ENCODE measurements at regions not wholly inside any gene's neighbourhood (a gene's known extent, or its start where the extent isn't known, plus 50 kb on each side); places are given as distances from the start of the nearest gene placed in this dataset.
A peak's percentile ranks its signal among the peaks of the same experiment; 100 is the strongest.

GRCh38 chr10:121076776-121077715 is 225.9 kb downstream of the WDR11 start:
- no peak for DNase-seq

- no peak for DNase-seq
Measured at GRCh38 chr10:121078036-121078435, 226.9 kb downstream of the WDR11 start.

- DNase-seq, result no peak
Measured at GRCh38 chr10:121078672-121079102, 227.5 kb downstream of the WDR11 start.

GRCh38 chr10:121079226-121079625 is 228.1 kb downstream of the WDR11 start:
- no peak for DNase-seq

GRCh38 chr10:121080281-121080891 is 229.2 kb downstream of the WDR11 start:
- peak; percentile 76 for DNase-seq

GRCh38 chr10:121081306-121081705 is 230.1 kb downstream of the WDR11 start:
- DNase-seq, result peak; percentile 60

- DNase-seq, result no peak
Measured at GRCh38 chr10:121082984-121083383, 231.8 kb downstream of the WDR11 start.

GRCh38 chr10:121084016-121084674 is 233.0 kb downstream of the WDR11 start:
- DNase-seq, result peak; percentile 56

GRCh38 chr10:121084675-121085070 is 233.5 kb downstream of the WDR11 start:
- no peak for DNase-seq

GRCh38 chr10:121085367-121085766 is 234.2 kb downstream of the WDR11 start:
- no peak for DNase-seq

GRCh38 chr10:121087129-121087528 is 236.0 kb downstream of the WDR11 start:
- no peak for DNase-seq

GRCh38 chr10:121087688-121088087 is 236.5 kb downstream of the WDR11 start:
- no peak for DNase-seq

- DNase-seq, result peak; percentile 29
Measured at GRCh38 chr10:121088524-121088923, 237.4 kb downstream of the WDR11 start.

- DNase-seq, result no peak
Measured at GRCh38 chr10:121089434-121089833, 238.3 kb downstream of the WDR11 start.

GRCh38 chr10:121091961-121092719 is 241.0 kb downstream of the WDR11 start:
- DNase-seq, result no peak

- DNase-seq, result no peak
Measured at GRCh38 chr10:121092720-121093095, 241.5 kb downstream of the WDR11 start.

GRCh38 chr10:121096617-121097431 is 245.7 kb downstream of the WDR11 start:
- no peak for DNase-seq

- no peak for DNase-seq
Measured at GRCh38 chr10:121098211-121098610, 247.0 kb downstream of the WDR11 start.

GRCh38 chr10:121098751-121099150 is 247.6 kb downstream of the WDR11 start:
- no peak for DNase-seq

GRCh38 chr10:121099181-121099580 is 248.0 kb downstream of the WDR11 start:
- DNase-seq, result no peak

GRCh38 chr10:121099592-121099991 is 248.4 kb downstream of the WDR11 start:
- DNase-seq, result no peak

- DNase-seq, result no peak
Measured at GRCh38 chr10:121101561-121101960, 250.4 kb downstream of the WDR11 start.
